Kidney (tissue), 13 donors: ENCODE measurements at regions not wholly inside any gene's neighbourhood (a gene's known extent, or its start where the extent isn't known, plus 50 kb on each side); places are given as distances from the start of the nearest gene placed in this dataset.
A peak's percentile ranks its signal among the peaks of the same experiment; 100 is the strongest.

ENCODE experiments used
- DNase-seq, 5 donors: peaks; one replicate each; pipeline ENCODE4 v3.0.0-alpha.2; 2013 to 2020
- FAIRE-seq: peaks from 2 replicates; lab custom pipeline; 2012; peaks lifted over from hg19 to GRCh38; lab: Jason Lieb, UNC
- H3K27ac ChIP-seq, 2 donors: one replicate each; pipeline ENCODE4 v1.7.0; 2013; ENCODE audit warnings: low read depth in 2 of 2, low read length in 2 of 2, inconsistent platforms in 1 of 2
- H3K27me3 ChIP-seq: one replicate; pipeline ENCODE4 v1.7.1; 2013; ENCODE audit warnings: low read length, inconsistent platforms; ENCODE audit not compliant: control insufficient read depth, insufficient read depth
- H3K36me3 ChIP-seq, 3 donors: one replicate each; pipeline versions ENCODE4 v1.7.0 to v1.7.1; 2013; ENCODE audit warnings: low read length in 3 of 3, control low read depth in 1 of 3, inconsistent platforms in 1 of 3; ENCODE audit not compliant: insufficient read depth in 3 of 3, control insufficient read depth in 2 of 3
- H3K4me1 ChIP-seq, 3 donors: one replicate each; pipeline versions ENCODE4 v1.7.0 to v1.7.1; 2013; ENCODE audit warnings: low read length in 3 of 3, inconsistent platforms in 1 of 3, low read depth in 1 of 3; ENCODE audit not compliant: control insufficient read depth in 2 of 3, insufficient read depth in 2 of 3
- H3K4me3 ChIP-seq, 3 donors: one replicate each; pipeline versions ENCODE4 v1.7.0 to v1.8.1; 2013; ENCODE audit warnings: low read length in 3 of 3, control low read depth in 1 of 3, inconsistent platforms in 1 of 3
- H3K9ac ChIP-seq, 3 donors: one replicate each; pipeline versions ENCODE4 v1.7.0 to v1.7.1; 2013; ENCODE audit warnings: low read length in 3 of 3, control low read depth in 1 of 3, inconsistent platforms in 1 of 3
- H3K9me3 ChIP-seq, 3 donors: one replicate each; pipeline versions ENCODE4 v1.7.0 to v1.7.1; 2013; ENCODE audit warnings: low read length in 3 of 3, control low read depth in 1 of 3, inconsistent platforms in 1 of 3; ENCODE audit not compliant: control insufficient read depth in 2 of 3, insufficient read depth in 1 of 3
- intact Hi-C: fragments of 100-400 bp; cut with DNase I; formaldehyde crosslinking; loops from one replicate; pipeline ENCODE4 v1.11.1; 2022
- TF ChIP-seq, protein P1 (sequence below): IDR thresholded peaks from 3 replicates; pipeline ENCODE4 v1.5.1; 2012; ENCODE audit warnings: mild to moderate bottlenecking, moderate library complexity, borderline replicate concordance; ENCODE audit not compliant: insufficient read depth; ENCODE audit errors: extremely low read depth
- donor health status: control.
- donor health status: control.
- donor health status: control.
- donor health status: control.
- donor health status: control.
- donor health status: DM: yes; HTN: yes; CAD: no.
- donor health status: Normal renal cell carcinoma (clear cell type).

DNA sequence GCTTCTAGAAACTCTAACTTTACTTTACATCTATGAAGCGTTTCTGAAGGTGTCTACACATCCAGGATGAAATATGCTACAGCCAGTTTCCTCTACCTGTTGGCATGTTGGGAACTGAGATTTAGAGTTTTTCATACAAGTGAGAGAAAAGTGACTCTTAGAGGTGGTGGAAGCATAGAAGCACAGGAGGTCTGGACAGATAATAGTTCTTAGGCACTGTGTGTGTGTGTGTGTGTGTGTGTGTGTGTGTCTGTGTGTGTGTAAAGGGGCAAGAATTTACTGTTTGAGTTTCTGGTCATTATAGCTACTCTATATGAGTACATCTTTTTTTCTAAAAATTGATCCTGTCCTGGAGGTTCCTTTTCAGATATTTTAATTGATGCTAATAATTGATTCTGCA is 110.7 kb upstream of the MTPN start:
- H3K4me3 ChIP-seq = no peak overlapping the region
- TF ChIP-seq, protein P1, sequence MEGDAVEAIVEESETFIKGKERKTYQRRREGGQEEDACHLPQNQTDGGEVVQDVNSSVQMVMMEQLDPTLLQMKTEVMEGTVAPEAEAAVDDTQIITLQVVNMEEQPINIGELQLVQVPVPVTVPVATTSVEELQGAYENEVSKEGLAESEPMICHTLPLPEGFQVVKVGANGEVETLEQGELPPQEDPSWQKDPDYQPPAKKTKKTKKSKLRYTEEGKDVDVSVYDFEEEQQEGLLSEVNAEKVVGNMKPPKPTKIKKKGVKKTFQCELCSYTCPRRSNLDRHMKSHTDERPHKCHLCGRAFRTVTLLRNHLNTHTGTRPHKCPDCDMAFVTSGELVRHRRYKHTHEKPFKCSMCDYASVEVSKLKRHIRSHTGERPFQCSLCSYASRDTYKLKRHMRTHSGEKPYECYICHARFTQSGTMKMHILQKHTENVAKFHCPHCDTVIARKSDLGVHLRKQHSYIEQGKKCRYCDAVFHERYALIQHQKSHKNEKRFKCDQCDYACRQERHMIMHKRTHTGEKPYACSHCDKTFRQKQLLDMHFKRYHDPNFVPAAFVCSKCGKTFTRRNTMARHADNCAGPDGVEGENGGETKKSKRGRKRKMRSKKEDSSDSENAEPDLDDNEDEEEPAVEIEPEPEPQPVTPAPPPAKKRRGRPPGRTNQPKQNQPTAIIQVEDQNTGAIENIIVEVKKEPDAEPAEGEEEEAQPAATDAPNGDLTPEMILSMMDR = no peak
- H3K36me3 ChIP-seq = no peaks in the 10 kb centered on the region
- H3K9ac ChIP-seq = no peak overlapping the region
- no peak for FAIRE-seq
- DNase-seq = no peak
- intact Hi-C loops = no loop called here
- no peaks in the 10 kb centered on the region for H3K27me3 ChIP-seq
- no peak overlapping the region for H3K27ac ChIP-seq
- no peaks in the 10 kb centered on the region for H3K4me1 ChIP-seq
- H3K9me3 ChIP-seq = no peaks in the 10 kb centered on the region

DNA sequence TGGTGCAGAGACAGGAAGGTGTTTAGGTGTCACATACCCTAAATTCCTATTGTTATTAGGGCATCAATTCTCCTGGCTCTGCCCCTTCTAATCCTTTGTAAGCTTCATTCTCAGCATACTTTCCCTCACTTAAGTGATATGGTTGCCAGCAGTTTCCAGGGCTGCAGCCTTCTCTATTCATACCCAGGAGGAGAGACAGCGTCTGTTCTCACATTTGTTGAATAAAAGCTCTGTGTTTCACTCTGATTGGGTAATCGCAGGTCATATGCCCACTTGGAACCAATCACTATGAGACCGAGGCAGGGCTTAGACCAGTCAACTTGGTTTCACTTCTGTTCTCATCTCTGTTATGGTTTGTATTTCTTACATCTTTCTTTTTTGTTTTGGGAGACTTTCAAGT is 109.6 kb upstream of the MTPN start:
- H3K9me3 ChIP-seq = no peaks in the 10 kb centered on the region
- DNase-seq (peak in 2 of 5 donors; percentile 19 to 73), FAIRE-seq (peak; percentile 59)
- H3K9ac ChIP-seq = peak overlapping the region in 1 of 3 donors; percentile 23
- H3K36me3 ChIP-seq = no peaks in the 10 kb centered on the region
- intact Hi-C loops = no loop called here
- H3K27ac ChIP-seq = no peak overlapping the region
- H3K27me3 ChIP-seq = no peaks in the 10 kb centered on the region
- H3K4me3 ChIP-seq = peak overlapping the region in 2 of 3 donors; percentile 55 to 84
- no peaks in the 10 kb centered on the region for H3K4me1 ChIP-seq
- TF ChIP-seq, protein P1 = no peak

DNA sequence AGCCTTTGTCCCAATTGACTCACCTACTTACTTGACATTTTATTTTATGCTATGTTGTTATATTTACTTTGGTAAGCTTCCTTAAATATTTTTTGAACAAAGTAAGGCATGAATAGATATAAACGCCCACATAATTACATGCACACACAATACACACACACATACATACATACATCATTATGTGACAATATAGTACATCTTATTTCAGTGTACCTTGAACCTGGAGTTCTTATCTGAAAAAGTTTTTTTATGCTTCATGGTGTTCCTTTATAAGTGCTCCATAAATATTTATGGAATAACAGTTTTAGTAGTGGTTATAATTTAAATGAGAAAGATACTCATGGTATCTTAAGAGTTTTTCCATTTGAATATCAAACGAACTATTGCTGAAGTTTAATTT is 102.8 kb upstream of the MTPN start:
- intact Hi-C loops = no loop called here
- Histone ChIP-seq H3K4me1 (no peaks in the 10 kb centered on the region), H3K9ac (no peak overlapping the region), H3K27ac (no peak overlapping the region), H3K9me3 (no peaks in the 10 kb centered on the region), H3K27me3 (no peaks in the 10 kb centered on the region), H3K36me3 (no peaks in the 10 kb centered on the region), H3K4me3 (no peak overlapping the region)
- DNase-seq (no peak), FAIRE-seq (no peak)
- TF ChIP-seq, protein P1 = no peak

DNA sequence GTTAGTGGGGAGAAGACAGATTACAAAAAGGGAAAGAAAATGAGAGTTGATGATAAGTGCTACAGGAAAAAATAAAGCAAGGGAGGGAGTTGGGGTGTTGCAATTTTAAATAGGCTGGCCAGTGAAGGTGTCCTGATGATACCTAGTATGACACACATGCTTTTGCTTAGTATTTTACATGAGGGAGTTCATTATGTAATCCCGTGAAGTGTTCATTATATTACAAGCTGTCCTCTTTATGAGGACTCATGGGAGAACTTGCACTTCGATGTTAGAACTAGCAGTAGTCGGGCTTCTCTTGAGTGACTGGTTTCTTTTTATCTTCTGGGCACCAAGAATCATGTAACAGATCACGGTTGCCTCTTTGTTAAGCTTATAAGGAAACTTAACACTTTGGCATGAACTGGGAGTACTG is 102.3 kb upstream of the MTPN start:
- TF ChIP-seq, protein P1 = no peak
- Histone ChIP-seq H3K27me3 (no peaks in the 10 kb centered on the region), H3K9me3 (no peaks in the 10 kb centered on the region), H3K4me1 (no peaks in the 10 kb centered on the region), H3K9ac (no peak overlapping the region), H3K4me3 (no peak overlapping the region), H3K27ac (no peak overlapping the region), H3K36me3 (no peaks in the 10 kb centered on the region)
- DNase-seq = peak in 1 of 5 donors; percentile 6
- no peak for FAIRE-seq
- intact Hi-C loops = no loop called here
